Stimulated activated CD4-positive, alpha-beta T cell treated with anti-CD3 and anti-CD28 coated beads, Interleukin-12 subunit alpha, Interleukin-12 subunit beta, amount 100 ng/mL, for 4 hours (primary cell): ENCODE measurements at regions not wholly inside any gene's neighbourhood (a gene's known extent, or its start where the extent isn't known, plus 50 kb on each side); places are given as distances from the start of the nearest gene placed in this dataset.
"Not testable (repeated sequence)": the region's sequence is repeated elsewhere in the genome, so short reads cannot be mapped to it uniquely, and the experiment has no call there.

ENCODE experiments used
- DNase-seq: peaks from one replicate; pipeline ENCODE4 v3.0.0-alpha.2; 2020

DNA sequence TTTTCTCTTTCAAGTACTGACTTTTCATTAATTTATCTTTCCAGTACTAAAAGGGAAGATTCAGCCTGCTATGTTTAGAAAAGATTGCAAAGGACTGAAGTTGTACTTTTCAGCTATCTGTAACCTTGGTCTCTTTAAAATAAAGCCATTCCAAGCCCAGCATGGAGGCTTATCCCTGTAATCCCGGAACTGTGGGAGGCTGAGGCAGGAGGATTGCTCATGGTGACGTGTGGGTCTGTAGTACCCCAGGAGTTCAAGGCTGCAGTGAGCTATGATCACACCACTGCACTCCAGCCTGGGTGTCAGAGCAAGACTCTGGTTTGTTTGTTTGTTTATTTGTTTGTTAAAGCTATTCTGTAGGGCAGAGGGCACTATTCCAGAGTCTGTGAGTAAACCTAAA, 50.6 kb upstream of the TMEM170B start:
- DNase-seq: no peak

DNA sequence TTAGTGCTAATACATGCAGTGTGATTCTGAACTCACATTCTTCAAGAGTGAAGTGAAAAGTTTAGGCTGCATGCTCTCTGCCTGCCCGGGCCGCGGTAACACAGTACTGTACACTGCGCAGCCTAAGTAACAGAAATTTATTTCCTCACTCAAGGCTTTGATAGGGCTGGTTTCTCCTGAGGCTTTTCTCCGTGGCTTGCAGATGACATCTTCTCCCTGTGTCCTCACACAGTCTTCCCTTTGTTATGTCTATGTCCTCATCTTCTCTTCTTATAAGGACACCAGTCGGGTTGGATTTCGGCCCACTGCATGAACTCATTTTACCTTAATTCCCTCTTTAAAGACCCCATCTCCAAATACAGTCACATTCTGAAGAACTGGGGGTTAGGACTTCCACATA, 51.1 kb upstream of the TMEM170B start:
- no peak for DNase-seq

DNA sequence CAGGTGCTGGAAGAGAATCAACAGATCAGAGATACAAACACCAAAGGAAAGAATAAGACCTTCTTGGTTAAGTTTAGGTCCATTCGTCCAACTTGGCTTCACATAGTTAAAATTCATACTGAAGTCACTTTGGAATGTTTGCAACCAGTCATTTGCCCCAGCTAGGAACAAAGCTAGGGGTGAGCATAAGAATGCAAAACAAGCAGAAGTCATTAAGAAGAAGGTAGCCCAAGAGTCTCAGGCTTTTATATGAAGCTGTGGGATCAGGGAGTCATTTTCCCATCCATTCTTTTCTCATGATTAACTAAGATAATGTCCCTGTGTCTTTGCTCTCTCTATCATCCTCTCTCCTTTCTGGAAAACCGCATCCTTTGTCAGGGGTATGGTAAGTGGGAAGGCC, 51.5 kb upstream of the TMEM170B start:
- DNase-seq: no peak

DNA sequence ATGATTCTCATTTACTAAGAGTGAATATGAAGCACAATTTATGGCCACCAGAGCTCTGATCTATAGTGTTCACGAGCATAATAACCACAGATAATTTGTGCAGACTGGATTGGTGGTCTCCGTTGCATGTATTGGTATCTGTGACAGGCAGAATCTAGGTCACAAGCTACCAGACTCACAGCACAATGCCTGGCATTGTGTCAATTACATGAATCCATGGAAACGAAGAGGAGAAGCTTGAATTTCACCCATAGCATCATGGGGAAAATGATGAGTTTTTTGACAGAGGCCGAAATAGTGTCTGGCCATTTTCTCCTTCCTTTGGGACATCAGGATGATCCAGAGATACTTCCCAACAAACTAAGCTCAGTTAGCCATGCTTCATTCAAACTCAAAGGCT, 52.3 kb upstream of the TMEM170B start:
- no peak for DNase-seq

DNA sequence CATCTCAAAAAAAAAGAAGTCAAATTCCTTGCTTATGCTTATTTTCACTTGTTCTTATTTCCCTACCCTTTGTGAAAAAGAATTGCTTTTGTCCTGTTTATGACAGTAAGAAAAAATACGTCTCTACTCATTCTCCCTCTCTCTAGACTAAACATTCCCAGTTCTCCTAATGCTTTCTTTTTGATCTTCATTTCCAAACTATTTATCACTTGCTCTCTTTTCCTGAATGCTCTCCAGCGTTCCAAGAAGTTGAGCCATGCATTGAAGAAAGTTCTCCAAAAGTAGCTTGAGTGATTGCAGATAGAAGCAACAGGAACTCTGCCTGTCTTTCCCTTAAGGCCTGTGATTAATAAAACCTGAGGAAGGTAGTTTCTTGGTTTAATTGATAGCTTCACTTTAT, 53.1 kb upstream of the TMEM170B start:
- DNase-seq: no peak

DNA sequence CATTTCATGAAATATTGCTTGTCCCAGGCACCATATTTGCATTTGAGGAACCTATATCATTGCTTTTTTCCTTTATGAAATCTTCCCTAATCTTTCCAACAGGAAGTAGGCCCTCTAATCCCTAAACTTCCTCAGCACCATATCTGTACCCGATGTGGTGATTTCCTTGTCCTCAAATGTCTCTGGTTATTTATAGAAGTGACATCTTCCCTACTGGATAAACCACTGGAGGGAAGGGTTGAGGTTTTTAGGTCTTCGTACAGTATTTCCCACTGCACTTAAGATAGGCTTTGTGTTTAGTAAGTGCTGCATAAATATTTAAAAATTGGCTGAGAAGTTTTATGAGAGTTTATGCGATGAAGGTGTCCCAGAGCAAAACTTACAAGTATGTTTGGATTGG, 54.9 kb upstream of the TMEM170B start:
- DNase-seq: no peak

DNA sequence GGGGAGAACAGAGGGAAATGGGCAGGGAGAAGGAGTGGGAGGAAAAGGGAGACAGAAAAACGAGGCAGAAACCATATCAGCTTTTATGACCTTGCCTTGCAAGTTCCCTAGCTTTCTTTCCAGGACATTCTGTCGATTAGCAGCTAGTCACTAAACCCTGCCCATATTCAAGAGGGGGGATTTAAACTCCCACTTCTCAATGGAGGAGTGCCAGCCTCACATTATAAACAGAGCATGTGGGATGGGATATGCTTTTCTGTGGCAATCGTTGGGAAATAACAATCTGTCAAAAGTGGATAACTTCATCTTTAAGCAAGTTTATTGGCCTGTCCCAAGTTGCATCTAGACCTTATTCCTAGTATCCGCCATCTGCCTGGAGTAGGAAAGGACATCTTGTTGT, 57.0 kb upstream of the TMEM170B start:
- DNase-seq: no peak

DNA sequence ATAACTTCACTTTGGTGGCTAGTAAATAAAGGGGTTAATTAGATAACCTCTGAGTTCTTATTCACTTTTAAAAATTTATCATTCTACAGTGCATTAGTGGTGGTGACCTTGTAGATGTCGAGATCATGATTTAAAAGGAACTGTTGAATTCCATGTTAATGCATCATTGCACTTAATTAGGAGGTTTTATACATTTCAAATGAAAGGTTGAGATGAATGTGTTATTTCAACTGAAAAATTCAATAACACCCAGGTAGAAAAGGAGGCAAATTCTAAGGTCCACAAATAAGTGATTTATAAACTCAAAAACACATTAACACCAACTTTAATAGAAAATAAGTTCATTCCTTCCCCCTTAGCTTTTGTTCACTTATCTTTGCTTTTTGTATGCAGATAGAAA, 58.3 kb upstream of the TMEM170B start:
- DNase-seq: no peak

DNA sequence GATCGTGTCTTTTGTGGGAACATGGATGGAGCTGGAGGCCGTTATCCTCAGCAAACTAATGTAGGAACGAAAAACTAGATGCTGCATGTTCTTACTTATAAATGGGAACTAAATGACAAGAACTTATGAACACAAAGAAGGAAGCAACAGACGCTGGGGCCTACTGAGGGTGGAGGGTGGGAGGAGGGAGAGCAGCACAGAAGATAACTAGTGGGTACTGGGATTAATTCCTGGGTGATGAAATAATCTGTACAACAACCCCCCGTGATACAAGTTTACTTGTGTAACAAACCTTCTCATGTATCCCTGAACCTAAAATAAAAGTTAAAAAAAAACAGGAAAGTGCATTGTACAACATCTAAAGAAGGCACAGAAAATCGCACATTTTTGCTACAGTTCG, 59.0 kb upstream of the TMEM170B start:
- no peak for DNase-seq

DNA sequence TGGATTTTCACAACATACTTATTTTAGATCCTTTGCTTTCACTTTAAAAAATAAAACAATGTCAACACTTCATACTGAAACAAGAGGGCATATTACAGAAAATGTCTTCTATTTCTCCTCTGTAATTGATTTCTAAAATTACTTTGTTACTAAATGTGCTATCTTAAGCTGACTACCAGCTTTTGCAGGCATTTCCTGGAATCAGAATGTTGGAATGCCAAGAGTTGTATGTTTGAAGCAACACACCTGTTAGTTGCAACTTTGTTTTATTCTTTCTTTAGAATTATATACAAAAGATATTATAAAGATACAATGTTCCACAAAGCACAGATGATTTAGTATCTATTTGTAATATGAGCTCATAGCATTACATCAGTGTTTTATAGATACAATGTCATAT, 62.5 kb upstream of the TMEM170B start:
- no peak for DNase-seq

DNA sequence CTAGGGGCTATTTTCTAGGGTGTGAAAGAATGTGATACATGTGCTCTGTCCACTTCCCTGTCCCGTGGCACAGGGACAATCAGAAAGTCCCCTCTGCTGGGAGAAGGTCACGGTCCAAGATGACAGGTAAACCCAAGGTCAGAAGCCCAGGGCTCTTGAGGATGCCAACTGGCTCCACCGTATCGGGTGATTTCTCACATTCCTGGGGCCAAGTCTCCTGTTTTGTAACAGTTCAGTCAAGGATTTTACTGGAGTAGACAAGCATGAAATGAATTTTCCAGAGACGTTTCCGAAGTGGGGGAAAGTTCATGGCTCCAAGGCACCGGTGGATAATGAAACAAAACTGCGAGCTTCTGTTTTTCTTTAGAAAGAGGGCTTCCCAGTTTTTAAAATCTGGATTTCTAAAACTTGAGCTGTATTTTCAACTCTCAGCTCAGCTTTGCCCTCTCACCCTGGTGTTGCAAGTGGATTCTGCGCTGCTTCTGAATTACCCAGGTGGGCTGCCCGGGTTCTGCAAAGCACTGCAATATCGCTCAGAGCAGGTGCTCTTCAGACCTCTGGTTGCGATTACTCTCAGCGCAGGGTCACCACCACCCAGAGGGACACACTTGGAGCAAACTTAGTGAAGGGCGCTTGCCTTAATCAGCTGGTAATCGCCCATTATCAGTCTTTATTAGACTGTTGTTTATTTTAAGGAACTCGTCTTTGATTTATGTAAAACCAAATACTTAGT, 64.4 kb upstream of the TMEM170B start:
- no peak for DNase-seq

DNA sequence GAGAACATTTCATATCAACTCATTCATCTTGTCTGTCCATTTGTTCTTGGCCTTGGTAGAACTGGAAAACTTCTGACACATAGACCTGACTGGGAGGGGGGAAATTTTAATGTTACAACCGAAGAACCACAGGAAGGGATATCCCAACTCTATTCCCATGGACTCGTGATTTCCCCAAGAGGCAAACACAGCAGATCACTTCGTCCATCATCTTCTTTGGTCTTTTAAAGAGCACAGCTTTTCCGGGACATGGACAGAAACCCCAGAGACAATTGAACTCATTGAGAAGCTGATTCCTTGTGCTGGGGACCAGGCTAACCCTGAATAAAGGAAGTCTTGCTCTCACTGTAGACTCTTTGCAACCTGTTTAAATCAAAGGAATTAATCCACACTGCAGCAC, 66.3 kb upstream of the TMEM170B start:
- DNase-seq: no peak

DNA sequence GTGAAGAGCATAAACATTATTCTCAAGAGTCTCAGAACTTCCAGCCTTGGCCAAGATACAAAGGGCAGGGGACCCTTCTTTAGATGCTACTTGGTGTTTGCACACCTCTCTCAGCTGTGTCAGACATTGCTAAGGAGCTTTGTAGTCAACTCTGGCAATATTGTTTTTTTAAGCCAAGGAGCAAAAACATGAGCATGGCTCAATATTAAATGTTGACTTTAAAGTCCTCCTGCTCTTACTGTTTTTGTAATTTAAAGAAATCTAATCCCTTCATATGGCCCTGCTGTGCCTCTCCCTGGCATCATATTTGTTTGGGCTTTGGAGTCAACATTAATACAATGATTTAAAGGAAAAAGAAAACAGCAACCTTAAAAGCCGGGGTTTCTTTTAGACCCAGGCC, 67.9 kb upstream of the TMEM170B start:
- DNase-seq: no peak

DNA sequence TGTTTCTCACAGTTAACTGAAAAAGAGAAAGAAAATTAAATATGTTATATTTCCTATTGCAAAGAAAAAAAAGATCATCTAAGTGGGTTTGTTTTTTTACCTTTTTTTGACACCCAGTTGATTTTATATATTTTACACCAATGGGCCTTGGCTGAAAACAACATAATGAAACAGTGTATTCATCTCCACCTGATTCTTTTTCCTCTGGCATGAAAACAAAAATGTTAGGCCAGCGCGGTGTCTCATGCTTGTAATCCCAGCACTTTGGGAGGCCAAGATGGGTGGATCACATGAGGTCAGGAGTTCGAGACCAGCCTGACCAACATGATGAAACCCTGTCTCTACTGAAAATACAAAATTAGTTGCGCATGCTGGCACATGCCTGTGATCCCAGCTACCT, 69.3 kb upstream of the TMEM170B start:
- not testable (repeated sequence) for DNase-seq

DNA sequence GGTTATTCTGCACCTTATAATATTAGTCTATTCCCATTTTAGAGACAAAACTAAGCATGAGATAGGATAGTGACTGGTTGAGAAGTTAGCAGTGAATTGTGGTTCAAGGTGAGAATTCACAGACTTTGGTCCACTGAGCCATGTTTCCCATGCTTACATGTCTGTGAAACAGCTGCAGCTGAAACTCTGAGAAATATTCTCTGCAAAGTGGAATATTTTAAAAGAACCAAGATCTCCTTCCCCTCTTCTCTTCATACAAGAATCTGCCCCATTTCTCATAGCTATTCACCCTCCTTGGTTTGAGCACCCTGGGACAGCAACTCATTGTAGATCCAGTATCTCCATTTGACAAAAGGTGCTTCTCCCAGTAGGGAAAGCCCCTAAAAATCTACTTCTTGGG, 70.2 kb upstream of the TMEM170B start:
- no peak for DNase-seq

DNA sequence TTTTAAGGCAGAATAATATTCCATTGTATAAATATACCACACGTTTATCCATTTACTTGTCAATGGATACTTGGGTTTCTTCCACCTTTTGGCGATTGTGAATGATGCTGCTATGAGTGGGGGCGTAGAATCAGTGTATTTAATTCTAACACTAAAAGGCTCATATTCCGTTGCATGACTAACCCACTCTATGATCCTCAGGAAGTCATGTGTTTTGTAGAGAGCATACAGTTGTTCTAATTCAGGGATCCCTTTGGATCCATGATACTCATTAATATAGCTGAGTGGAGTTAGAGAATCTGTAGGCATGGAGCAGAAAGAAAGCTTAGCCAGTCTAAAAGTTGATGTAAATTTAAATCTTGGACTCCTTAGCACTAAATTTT, 74.2 kb upstream of the TMEM170B start:
- no peak for DNase-seq

DNA sequence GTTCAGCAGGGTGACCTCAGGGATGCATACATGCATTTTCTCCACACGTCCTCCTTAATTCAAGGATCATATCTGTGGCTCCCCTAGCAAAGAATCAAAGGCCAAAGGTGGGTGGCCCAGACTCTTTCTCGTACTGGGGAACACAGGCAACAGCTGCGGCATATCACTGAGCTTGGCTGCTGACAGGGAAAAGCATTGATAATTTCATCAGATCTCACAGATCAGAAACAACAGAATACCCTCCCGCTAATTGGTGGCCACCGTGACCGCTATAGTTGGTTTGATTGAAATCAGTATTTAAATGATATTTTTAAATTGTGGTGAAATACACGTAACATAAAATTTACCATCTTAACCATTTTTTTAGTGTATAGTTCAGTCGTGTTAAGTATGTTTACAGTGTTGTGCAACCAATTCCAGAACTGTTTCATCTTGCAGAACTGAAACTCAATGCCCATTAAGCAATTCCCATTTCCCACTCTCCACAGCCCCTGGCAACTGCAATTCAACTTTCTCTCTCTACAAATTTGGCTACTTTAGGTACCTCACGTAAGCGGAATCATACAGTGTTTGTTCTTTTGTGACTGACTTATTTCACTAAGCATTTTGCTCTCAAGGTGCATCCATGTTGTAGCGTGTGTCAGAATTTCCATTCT, 74.7 kb upstream of the TMEM170B start:
- no peak for DNase-seq

DNA sequence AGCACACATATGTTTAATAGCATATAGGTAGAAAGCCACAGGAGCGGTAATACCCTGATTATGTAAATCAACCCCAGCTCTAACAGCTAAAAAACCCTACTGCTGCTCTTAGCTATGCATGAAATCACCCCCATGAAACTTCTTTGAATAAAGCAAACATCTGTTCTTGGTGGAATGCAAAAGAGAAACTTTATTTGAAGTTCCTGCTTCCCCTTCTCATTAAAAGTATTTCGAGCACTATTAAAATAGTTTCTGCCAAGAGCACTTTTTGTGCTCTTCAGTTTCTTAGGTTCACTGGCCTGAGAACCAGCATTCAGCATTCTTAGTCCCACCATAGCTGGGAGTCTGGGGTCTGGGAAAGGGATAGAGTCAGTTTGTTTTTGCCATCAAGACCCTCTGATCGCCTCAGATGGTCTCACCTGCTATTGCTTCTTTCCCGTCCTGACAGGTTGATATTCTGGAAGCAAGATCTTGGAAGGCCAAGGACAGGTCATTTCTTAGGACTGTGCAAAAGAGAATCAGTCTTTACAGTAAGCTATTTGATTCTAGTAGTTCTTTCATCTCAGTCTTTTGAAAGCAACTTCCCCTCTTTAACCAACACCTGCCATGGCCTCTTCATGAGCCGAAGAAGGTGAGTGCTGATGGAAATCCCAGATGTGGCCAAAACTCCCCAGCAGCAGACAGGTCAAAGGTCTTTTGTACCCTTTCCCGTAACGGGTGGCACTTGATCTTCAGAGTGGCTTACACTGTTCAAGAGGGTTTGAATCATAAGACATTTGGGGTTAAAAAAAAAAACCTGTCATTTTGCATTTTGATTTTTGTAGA, 76.5 kb upstream of the TMEM170B start:
- DNase-seq: no peak

DNA sequence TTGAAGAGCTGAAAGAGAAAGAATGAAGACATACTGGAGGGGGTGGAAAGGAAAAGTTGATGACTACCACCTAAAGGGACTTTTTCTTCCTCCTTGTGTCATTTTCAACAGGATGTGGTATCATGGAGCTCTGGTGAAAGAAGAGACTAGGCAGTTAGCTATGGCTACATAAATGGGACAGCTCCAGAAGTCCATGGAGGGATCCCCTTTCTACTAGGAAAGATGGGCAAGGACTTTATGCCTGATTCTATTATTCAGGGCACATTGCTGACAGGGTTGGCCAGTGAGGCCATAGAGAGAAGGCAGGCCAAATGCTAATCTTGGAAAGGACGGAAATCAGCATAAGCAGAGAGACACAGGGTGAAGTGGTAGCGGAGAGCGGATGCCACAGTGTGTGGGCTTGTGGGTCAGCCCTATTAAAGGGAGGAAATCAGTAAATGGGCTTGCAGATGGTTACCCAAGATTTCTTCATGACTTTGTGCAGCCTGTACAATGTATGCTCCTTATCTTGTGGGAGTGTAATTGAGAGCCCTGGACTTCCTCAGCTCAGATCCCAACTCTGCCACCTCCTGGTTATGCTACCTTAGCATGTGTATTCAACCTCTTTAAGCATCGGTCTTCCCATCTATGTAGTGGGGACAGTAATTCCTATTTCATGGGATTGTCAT, 77.4 kb upstream of the TMEM170B start:
- DNase-seq: no peak

DNA sequence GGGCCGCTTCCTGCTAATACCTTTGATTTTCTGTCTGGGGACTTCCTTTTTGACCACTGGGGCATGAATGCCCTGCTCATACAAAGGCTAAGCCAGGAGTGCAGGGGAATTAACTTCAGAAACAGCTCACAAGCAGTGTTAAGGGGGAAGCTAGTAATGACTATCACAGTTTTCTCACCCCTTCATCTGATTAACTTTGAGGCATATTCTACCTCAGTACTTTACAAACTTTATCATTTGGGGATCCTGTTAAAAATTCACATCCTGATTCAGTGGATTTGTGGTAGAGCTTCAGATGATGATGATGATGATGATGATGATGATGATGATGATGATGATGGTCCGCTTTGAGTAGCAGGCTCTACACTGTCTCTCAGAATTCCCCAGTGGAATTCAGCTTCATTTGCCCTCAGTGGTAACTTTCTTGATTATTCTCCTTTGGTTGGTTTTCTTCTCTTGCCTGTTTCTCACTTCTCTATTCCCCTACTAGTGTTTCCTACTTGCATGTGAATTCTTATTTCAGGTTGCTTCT, 78.4 kb upstream of the TMEM170B start:
- no peak for DNase-seq

DNA sequence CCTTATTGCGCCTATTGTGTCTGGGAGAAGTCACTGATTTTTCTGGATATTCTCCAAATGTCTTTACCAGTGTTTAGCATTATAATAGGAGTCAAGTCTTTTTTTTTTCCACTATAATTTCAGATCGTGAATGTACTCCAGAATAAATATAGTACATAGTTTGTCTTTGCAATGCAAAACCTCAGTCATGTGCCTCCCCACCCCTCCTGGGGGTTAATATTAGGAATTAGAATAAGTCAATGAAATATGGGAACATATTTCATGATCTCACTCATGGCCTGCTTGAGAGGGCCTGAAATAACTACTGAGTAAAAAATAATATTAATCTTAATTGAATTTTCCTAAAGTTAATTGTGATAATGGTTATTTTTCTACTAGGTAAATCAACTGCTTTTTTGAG, 79.0 kb upstream of the TMEM170B start:
- DNase-seq: no peak

DNA sequence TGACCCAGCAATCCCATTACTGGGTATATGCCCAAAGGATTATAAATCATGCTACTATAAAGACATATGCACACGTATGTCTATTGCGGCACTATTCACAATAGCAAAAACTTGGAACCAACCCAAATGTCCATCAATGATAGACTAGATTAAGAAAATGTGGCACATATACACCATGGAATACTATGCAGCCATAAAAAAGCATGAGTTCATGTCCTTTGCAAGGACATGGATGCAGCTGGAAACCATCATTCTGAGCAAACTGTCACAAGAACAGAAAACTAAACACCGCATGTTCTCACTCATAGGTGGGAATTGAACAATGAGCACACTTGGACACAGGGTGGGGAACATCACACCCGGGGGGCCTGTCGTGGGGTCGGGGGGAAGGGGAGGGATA, 80.1 kb upstream of the TMEM170B start:
- not testable (repeated sequence) for DNase-seq

DNA sequence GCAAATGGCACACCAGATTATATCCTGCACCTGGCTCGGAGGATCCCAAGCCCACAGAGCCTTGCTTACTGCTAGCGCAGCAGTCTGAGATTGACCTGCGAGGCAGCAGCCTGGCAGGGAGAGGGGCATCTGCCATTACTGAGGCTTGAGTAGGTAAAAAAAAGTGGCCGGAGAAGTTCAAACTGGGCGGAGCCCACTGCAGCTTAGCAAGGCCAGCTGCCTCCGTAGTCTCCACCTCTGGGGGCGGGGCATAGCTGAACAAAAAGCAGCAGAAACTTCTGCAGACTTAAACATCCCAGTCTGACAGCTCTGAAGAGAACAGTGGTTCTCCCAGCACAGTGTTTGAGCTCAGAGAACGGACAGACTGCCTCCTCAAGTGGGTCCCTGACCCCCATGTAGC, 85.4 kb upstream of the TMEM170B start:
- DNase-seq: not testable (repeated sequence)
